IMR-90 (cell line): ENCODE measurements at regions not wholly inside any gene's neighbourhood (a gene's known extent, or its start where the extent isn't known, plus 50 kb on each side); places are given as distances from the start of the nearest gene placed in this dataset.

Source experiments
- ATAC-seq: fragments of 200-7000 bp; cut with Tn5 transposase; 2 replicates; pipeline ENCODE4 v1.9.1; 2020; ENCODE audit warnings: low read depth, mild to moderate bottlenecking, moderate library complexity
- BruUV-seq: library from RNA; stranded (reverse); fragments of 400-500 nt; replicated peaks from 2 replicates; lab custom pipeline; 2021; lab: Mats Ljungman, UMichigan
- CTCF ChIA-PET: fragments of 300-600 bp; formaldehyde crosslinking; extraction: SDS; loops from one replicate; lab custom pipeline; 2021; ENCODE audit warnings: antibody characterized with exemption; lab: Yijun Ruan, JAX
- POLR2A ChIA-PET: fragments of 300-600 bp; sonication (Branson Sonifier 250); formaldehyde crosslinking; loops from one replicate; lab custom pipeline; 2022; ENCODE audit warnings: antibody characterized with exemption; ENCODE audit not compliant: unreplicated experiment; lab: Charles Lee
- DNase-seq: peaks from one replicate; pipeline ENCODE4 v3.0.0; 2013
- H2AFZ ChIP-seq: replicated peaks from 2 replicates; pipeline ENCODE3; 2013; ENCODE audit warnings: low read length, mild to moderate bottlenecking; ENCODE audit not compliant: poor library complexity
- H2AK5ac ChIP-seq: 2 replicates; pipeline ENCODE4 v1.6.1; 2013; ENCODE audit warnings: low read depth, low read length, inconsistent platforms
- H2AK9ac ChIP-seq: replicated peaks from 2 replicates; pipeline ENCODE3; 2013; ENCODE audit warnings: mild to moderate bottlenecking, low read depth, low read length, moderate library complexity; ENCODE audit not compliant: poor library complexity
- H2BK120ac ChIP-seq: 2 replicates; pipeline ENCODE4 v1.6.1; 2013; ENCODE audit warnings: low read depth, low read length, inconsistent platforms
- H2BK15ac ChIP-seq: 3 replicates; pipeline ENCODE4 v1.6.1; 2013; ENCODE audit warnings: low read depth, low read length, inconsistent platforms
- H2BK20ac ChIP-seq: 2 replicates; pipeline ENCODE4 v1.6.1; 2013; ENCODE audit warnings: low read depth, mild to moderate bottlenecking, inconsistent platforms, low read length, moderate library complexity
- H2BK5ac ChIP-seq: 2 replicates; pipeline ENCODE4 v1.6.1; 2013; ENCODE audit warnings: mild to moderate bottlenecking, low read depth, low read length, inconsistent platforms; ENCODE audit not compliant: poor library complexity, severe bottlenecking
- H3K14ac ChIP-seq: replicated peaks from 2 replicates; pipeline ENCODE4 v1.6.1; 2013; ENCODE audit warnings: low read depth, low read length, inconsistent platforms
- H3K18ac ChIP-seq: 2 replicates; pipeline ENCODE4 v1.6.1; 2013; ENCODE audit warnings: low read depth, low read length, control low read depth
- H3K23ac ChIP-seq: 2 replicates; pipeline ENCODE4 v1.6.1; 2013; ENCODE audit warnings: low read depth, low read length, inconsistent platforms
- H3K27ac ChIP-seq: 2 replicates; pipeline ENCODE4 v1.5.1; 2013; ENCODE audit warnings: mild to moderate bottlenecking, control low read depth, low read length; ENCODE audit not compliant: insufficient read depth
- H3K27me3 ChIP-seq: 2 replicates; pipeline ENCODE4 v1.6.1; 2013; ENCODE audit warnings: low read length; ENCODE audit not compliant: control insufficient read depth, insufficient read depth
- H3K36me3 ChIP-seq: 2 replicates; pipeline ENCODE4 v1.6.1; 2013; ENCODE audit warnings: low read length, mixed read lengths; ENCODE audit not compliant: control insufficient read depth, insufficient read depth
- H3K4ac ChIP-seq: 2 replicates; pipeline ENCODE4 v1.6.1; 2013; ENCODE audit warnings: low read depth, low read length, inconsistent platforms
- H3K4me1 ChIP-seq: 2 replicates; pipeline ENCODE4 v1.6.1; 2013; ENCODE audit warnings: low read length, mixed read lengths; ENCODE audit not compliant: control insufficient read depth, insufficient read depth
- H3K4me2 ChIP-seq: 2 replicates; pipeline ENCODE4 v1.6.1; 2013; ENCODE audit warnings: low read depth, mild to moderate bottlenecking, control low read depth, low read length, moderate library complexity
- H3K4me3 ChIP-seq: 2 replicates; pipeline ENCODE4 v1.5.1; 2013; ENCODE audit warnings: low read depth, mild to moderate bottlenecking, control low read depth, low read length, moderate library complexity; ENCODE audit not compliant: insufficient read depth
- H3K56ac ChIP-seq: 2 replicates; pipeline ENCODE4 v1.6.1; 2013; ENCODE audit warnings: low read length, inconsistent platforms; ENCODE audit not compliant: insufficient read depth; ENCODE audit errors: extremely low read depth
- H3K79me1 ChIP-seq, 2 experiments: 2 replicates each; pipeline ENCODE4 v1.6.1; 2013; ENCODE audit warnings: low read length in 2 of 2, inconsistent platforms in 1 of 2, low read depth in 1 of 2
- H3K9ac ChIP-seq: 2 replicates; pipeline ENCODE4 v1.6.1; 2013; ENCODE audit warnings: low read depth, low read length, control low read depth
- H3K9me1 ChIP-seq: 2 replicates; pipeline ENCODE4 v1.6.1; 2013; ENCODE audit warnings: low read length, inconsistent platforms; ENCODE audit not compliant: insufficient read depth
- H3K9me3 ChIP-seq: 2 replicates; pipeline ENCODE4 v1.6.1; 2013; ENCODE audit warnings: low read length; ENCODE audit not compliant: control insufficient read depth, insufficient read depth
- H4K20me1 ChIP-seq: 2 replicates; pipeline ENCODE4 v1.6.1; 2013; ENCODE audit warnings: low read length, inconsistent platforms; ENCODE audit not compliant: insufficient read depth
- H4K5ac ChIP-seq: 2 replicates; pipeline ENCODE4 v1.6.1; 2013; ENCODE audit warnings: mild to moderate bottlenecking, low read depth, low read length, control low read depth
- H4K8ac ChIP-seq, 2 experiments: 2 replicates each; pipeline ENCODE4 v1.6.1; 2013; ENCODE audit warnings: low read depth in 2 of 2, low read length in 2 of 2, control low read depth in 1 of 2, inconsistent platforms in 1 of 2
- H4K91ac ChIP-seq: 2 replicates; pipeline ENCODE4 v1.6.1; 2013; ENCODE audit warnings: low read depth, low read length, inconsistent platforms; ENCODE audit not compliant: insufficient read depth
- BHLHE40 ChIP-seq: fragments of 150-350 bp; IDR thresholded peaks from 2 replicates; pipeline ENCODE4 v1.6.1; 2016; ENCODE audit warnings: mild to moderate bottlenecking, low read depth, low read length
- CEBPB ChIP-seq: IDR thresholded peaks from 2 replicates; pipeline ENCODE4 v1.6.1; 2012; ENCODE audit warnings: low read depth, low read length, improper control_type of control experiment
- CHD1 ChIP-seq: IDR thresholded peaks from 2 replicates; pipeline ENCODE4 v1.6.1; 2012; ENCODE audit warnings: low read depth, low read length, improper control_type of control experiment
- FOS ChIP-seq: fragments of 150-350 bp; IDR thresholded peaks from 2 replicates; pipeline ENCODE4 v1.6.1; 2016; ENCODE audit warnings: low read depth, low read length
- MAFK ChIP-seq: IDR thresholded peaks from 2 replicates; pipeline ENCODE4 v1.6.1; 2012; ENCODE audit warnings: low read depth, low read length, improper control_type of control experiment
- MAZ ChIP-seq: IDR thresholded peaks from 2 replicates; pipeline ENCODE4 v1.6.1; 2012; ENCODE audit warnings: low read depth, mild to moderate bottlenecking, low read length, improper control_type of control experiment, moderate library complexity, borderline replicate concordance
- NFE2L2 ChIP-seq: fragments of 150-350 bp; IDR thresholded peaks from 2 replicates; pipeline ENCODE4 v1.6.1; 2016; ENCODE audit warnings: low read depth, mild to moderate bottlenecking, low read length
- POLR2A ChIP-seq: IDR thresholded peaks from 2 replicates; pipeline ENCODE4 v1.6.1; 2012; ENCODE audit warnings: mild to moderate bottlenecking, low read depth, low read length
- RAD21 ChIP-seq: IDR thresholded peaks from 2 replicates; pipeline ENCODE4 v1.6.1; 2012; ENCODE audit warnings: low read length, improper control_type of control experiment
- RCOR1 ChIP-seq: IDR thresholded peaks from 2 replicates; pipeline ENCODE4 v1.6.1; 2012; ENCODE audit warnings: mild to moderate bottlenecking, low read length, improper control_type of control experiment; ENCODE audit not compliant: insufficient replicate concordance
- RFX5 ChIP-seq: IDR thresholded peaks from 2 replicates; pipeline ENCODE4 v1.8.0; 2012; ENCODE audit warnings: low read depth, mild to moderate bottlenecking, low read length, moderate library complexity
- SMC3 ChIP-seq: fragments of 150-350 bp; IDR thresholded peaks from 2 replicates; pipeline ENCODE4 v1.6.1; 2016; ENCODE audit warnings: low read depth, mild to moderate bottlenecking, antibody characterized with exemption, low read length, moderate library complexity
- USF2 ChIP-seq: fragments of 150-350 bp; IDR thresholded peaks from 2 replicates; pipeline ENCODE4 v1.6.1; 2017; ENCODE audit warnings: mild to moderate bottlenecking, antibody characterized with exemption, low read length, low read depth
- WGBS, 2 experiments: methylation state at CpG; one replicate each; pipeline versions ENCODE4 v1.1.5 to v1.1.7; 2013; ENCODE audit warnings: missing lambda C conversion rate in 2 of 2; ENCODE audit not compliant: insufficient read length in 1 of 2; ENCODE audit errors: extremely low coverage in 2 of 2; 5-methylcytosine and 5-hydroxymethylcytosine counted together
- dilution Hi-C: fragments of 300-500 bp; cut with HindIII; formaldehyde crosslinking; loops from one replicate; pipeline ENCODE4 v1.14.3; 2018; ENCODE audit warnings: low sequenced_read_pairs; ENCODE audit not compliant: unreplicated experiment
- in situ Hi-C: fragments of 300-500 bp; cut with MboI; formaldehyde crosslinking; loops from 3 replicates; pipeline ENCODE4 v1.14.3; 2019; ENCODE audit warnings: low sequenced_read_pairs, inconsistent platforms, mixed read lengths
- intact Hi-C: fragments of 100-400 bp; cut with micrococcal nuclease; formaldehyde crosslinking; loops from 2 replicates; pipeline ENCODE4 v1.10.0; 2022
- TF ChIP-seq, protein P1 (sequence below): conservative IDR thresholded peaks from 2 replicates; pipeline ENCODE4 v1.5.1; 2012; ENCODE audit warnings: mild to moderate bottlenecking, low read depth, low read length, improper control_type of control experiment

GRCh38 chr14:40986655-40987054 is 620.0 kb upstream of the LRFN5 start:
- no peak overlapping the region for H2BK5ac ChIP-seq
- H2BK15ac ChIP-seq = no peak overlapping the region
- H4K8ac ChIP-seq = no peak overlapping the region
- H3K27me3 ChIP-seq = no peaks in the 10 kb centered on the region
- no peak overlapping the region for H4K91ac ChIP-seq
- H2AFZ ChIP-seq = no peak overlapping the region
- no peak overlapping the region for H3K56ac ChIP-seq
- intact Hi-C loops = no loop called here
- no peak overlapping the region for H4K5ac ChIP-seq
- no peak overlapping the region for H3K4ac ChIP-seq
- in situ Hi-C loops = no loop called here
- no peak overlapping the region for H2BK120ac ChIP-seq
- no peaks in the 10 kb centered on the region for H3K36me3 ChIP-seq
- no peaks in the 10 kb centered on the region for H3K9me1 ChIP-seq
- H3K4me1 ChIP-seq = no peaks in the 10 kb centered on the region
- H3K23ac ChIP-seq = no peak overlapping the region
- H3K4me3 ChIP-seq = no peak overlapping the region
- no peak for TF ChIP-seq MAZ
- TF ChIP-seq, protein P1, sequence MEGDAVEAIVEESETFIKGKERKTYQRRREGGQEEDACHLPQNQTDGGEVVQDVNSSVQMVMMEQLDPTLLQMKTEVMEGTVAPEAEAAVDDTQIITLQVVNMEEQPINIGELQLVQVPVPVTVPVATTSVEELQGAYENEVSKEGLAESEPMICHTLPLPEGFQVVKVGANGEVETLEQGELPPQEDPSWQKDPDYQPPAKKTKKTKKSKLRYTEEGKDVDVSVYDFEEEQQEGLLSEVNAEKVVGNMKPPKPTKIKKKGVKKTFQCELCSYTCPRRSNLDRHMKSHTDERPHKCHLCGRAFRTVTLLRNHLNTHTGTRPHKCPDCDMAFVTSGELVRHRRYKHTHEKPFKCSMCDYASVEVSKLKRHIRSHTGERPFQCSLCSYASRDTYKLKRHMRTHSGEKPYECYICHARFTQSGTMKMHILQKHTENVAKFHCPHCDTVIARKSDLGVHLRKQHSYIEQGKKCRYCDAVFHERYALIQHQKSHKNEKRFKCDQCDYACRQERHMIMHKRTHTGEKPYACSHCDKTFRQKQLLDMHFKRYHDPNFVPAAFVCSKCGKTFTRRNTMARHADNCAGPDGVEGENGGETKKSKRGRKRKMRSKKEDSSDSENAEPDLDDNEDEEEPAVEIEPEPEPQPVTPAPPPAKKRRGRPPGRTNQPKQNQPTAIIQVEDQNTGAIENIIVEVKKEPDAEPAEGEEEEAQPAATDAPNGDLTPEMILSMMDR = no peak
- no peak for TF ChIP-seq NFE2L2
- TF ChIP-seq POLR2A = no peak
- TF ChIP-seq RFX5 = no peak
- no peak for TF ChIP-seq RAD21
- TF ChIP-seq SMC3 = no peak
- TF ChIP-seq BHLHE40 = no peak
- TF ChIP-seq USF2 = no peak
- TF ChIP-seq MAFK = no peak
- TF ChIP-seq CHD1 = no peak
- TF ChIP-seq RCOR1 = no peak
- no peak for TF ChIP-seq FOS
- TF ChIP-seq CEBPB = no peak
- ChIA-PET POLR2A (no interaction called here), CTCF (no interaction called here)
- no TSS peak for BruUV-seq
- H3K79me1 ChIP-seq = no peaks in the 10 kb centered on the region
- no CpG with 5 or more reads among the region's 1 CpG for WGBS, 2 experiments
- H3K4me2 ChIP-seq = no peak overlapping the region
- no peak overlapping the region for H3K9ac ChIP-seq
- dilution Hi-C loops = no loop called here
- H3K9me3 ChIP-seq = peaks cover 5% of the 10 kb centered on the region; the same call in 1 of the 2 replicates
- DNase-seq (no peak), ATAC-seq (no peak)
- H3K14ac ChIP-seq = no peak overlapping the region
- H2AK9ac ChIP-seq = no peak overlapping the region
- no peak overlapping the region for H3K27ac ChIP-seq
- no peak overlapping the region for H2BK20ac ChIP-seq
- no peak overlapping the region for H3K18ac ChIP-seq
- no peaks in the 10 kb centered on the region for H4K20me1 ChIP-seq
- no peak overlapping the region for H2AK5ac ChIP-seq
